H1 (cell line): ENCODE measurements at regions not wholly inside any gene's neighbourhood (a gene's known extent, or its start where the extent isn't known, plus 50 kb on each side); places are given as distances from the start of the nearest gene placed in this dataset.

Experiments
- CHD1 ChIP-seq: IDR thresholded peaks from 2 replicates; pipeline ENCODE4 v1.6.1; 2012; ENCODE audit warnings: low read depth, low read length, improper control_type of control experiment
- KDM4A ChIP-seq: IDR thresholded peaks from one replicate; pipeline ENCODE4 v1.7.1; 2012; ENCODE audit warnings: low read depth, mild to moderate bottlenecking, moderate library complexity, low read length, inconsistent platforms; ENCODE audit not compliant: severe bottlenecking
- NRF1 ChIP-seq: IDR thresholded peaks from 2 replicates; pipeline ENCODE4 v1.6.1; 2011; ENCODE audit warnings: mild to moderate bottlenecking, low read depth, low read length, improper control_type of control experiment
- POLR2A ChIP-seq, 2 experiments: IDR thresholded peaks; 1 replicate in 1 of 2; 2 replicates in 1 of 2; pipeline ENCODE4 v1.6.1; 2011; ENCODE audit warnings: low read depth in 2 of 2, low read length in 2 of 2, mild to moderate bottlenecking in 2 of 2; ENCODE audit errors: control extremely low read depth in 1 of 2
- RFX5 ChIP-seq: IDR thresholded peaks from 2 replicates; pipeline ENCODE4 v1.6.1; 2011; ENCODE audit warnings: low read depth, low read length, improper control_type of control experiment, borderline replicate concordance
- SRF ChIP-seq: IDR thresholded peaks from 2 replicates; pipeline ENCODE4 v1.6.1; 2011; ENCODE audit warnings: mild to moderate bottlenecking, low read depth, low read length, moderate library complexity
- TAF1 ChIP-seq: IDR thresholded peaks from 2 replicates; pipeline ENCODE4 v1.6.1; 2011; ENCODE audit warnings: mild to moderate bottlenecking, low read depth, low read length
- TCF12 ChIP-seq: IDR thresholded peaks from 2 replicates; pipeline ENCODE4 v1.6.1; 2011; ENCODE audit warnings: low read depth, mild to moderate bottlenecking, low read length
- TF ChIP-seq, protein P1 (sequence below): IDR thresholded peaks from 2 replicates; pipeline ENCODE4 v1.6.1; 2011; ENCODE audit warnings: low read length, improper control_type of control experiment
- TF ChIP-seq, protein P2 (sequence below): IDR thresholded peaks from 2 replicates; pipeline ENCODE4 v1.6.1; 2011; ENCODE audit warnings: low read depth, mild to moderate bottlenecking, low read length; ENCODE audit not compliant: insufficient read depth

DNA sequence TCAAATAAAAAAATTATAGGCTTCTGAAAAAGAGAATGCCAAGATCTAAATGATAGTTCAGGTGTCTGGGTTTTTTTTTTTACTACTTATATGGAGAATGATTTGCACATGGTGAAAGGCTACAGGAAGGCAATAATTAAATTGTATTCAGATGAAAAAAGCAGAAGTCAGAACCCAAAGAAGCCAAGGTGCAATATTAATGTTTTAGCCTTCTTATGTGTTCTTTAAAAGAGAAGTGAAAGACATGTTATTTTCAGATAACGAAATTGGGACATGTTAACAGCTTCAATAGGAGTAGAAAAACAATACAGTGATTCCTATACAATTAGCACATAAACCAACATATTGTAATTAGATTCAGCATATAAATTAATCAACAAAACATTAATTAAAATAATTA, 452.9 kb upstream of the PRMT6 start (continued):
- TF ChIP-seq SRF (no peak), CHD1 (no peak), KDM4A (no peak), RFX5 (no peak), TCF12 (no peak), NRF1 (no peak), TAF1 (no peak), POLR2A (IDR thresholded peaks at IDR 0.05; ENCODE audit: control extremely low read depth in 1 of 2, low read depth in 2 of 2, low read length in 2 of 2) (no peak)
- TF ChIP-seq, protein P1, sequence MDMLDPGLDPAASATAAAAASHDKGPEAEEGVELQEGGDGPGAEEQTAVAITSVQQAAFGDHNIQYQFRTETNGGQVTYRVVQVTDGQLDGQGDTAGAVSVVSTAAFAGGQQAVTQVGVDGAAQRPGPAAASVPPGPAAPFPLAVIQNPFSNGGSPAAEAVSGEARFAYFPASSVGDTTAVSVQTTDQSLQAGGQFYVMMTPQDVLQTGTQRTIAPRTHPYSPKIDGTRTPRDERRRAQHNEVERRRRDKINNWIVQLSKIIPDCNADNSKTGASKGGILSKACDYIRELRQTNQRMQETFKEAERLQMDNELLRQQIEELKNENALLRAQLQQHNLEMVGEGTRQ = no peak
- TF ChIP-seq, protein P2, sequence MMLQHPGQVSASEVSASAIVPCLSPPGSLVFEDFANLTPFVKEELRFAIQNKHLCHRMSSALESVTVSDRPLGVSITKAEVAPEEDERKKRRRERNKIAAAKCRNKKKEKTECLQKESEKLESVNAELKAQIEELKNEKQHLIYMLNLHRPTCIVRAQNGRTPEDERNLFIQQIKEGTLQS = no peak
